ENCODE measurements at regions not wholly inside any gene's neighbourhood (a gene's known extent, or its start where the extent isn't known, plus 50 kb on each side); places are given as distances from the start of the nearest gene placed in this dataset.

- no peaks in the 10 kb centered on the region for H3K9me3 ChIP-seq
- TF ChIP-seq CTCF (IDR thresholded peaks at IDR 0.05), result no peak
- intact Hi-C loops (cut with DNase I; ENCODE audit: low total_unique reads), result no loop called here
- no peaks in the 10 kb centered on the region for H3K36me3 ChIP-seq
- no peak overlapping the region for H3K27ac ChIP-seq
- no peaks in the 10 kb centered on the region for H3K27me3 ChIP-seq
- DNase-seq, result no peak
- H3K4me3 ChIP-seq, result no peak overlapping the region
- H3K4me1 ChIP-seq, result no peaks in the 10 kb centered on the region
These were observed 323.7 kb upstream of the KLF4 start for GRCh38 chr9:107813287-107813686.

GRCh38 chr9:107810461-107810961 lies 320.9 kb upstream of the KLF4 start:
- intact Hi-C loops (cut with DNase I; ENCODE audit: low total_unique reads), result no loop called here
- TF ChIP-seq CTCF (IDR thresholded peaks at IDR 0.05), result no peak
- Histone ChIP-seq H3K27me3 (no peaks in the 10 kb centered on the region), H3K36me3 (no peaks in the 10 kb centered on the region), H3K4me3 (no peak overlapping the region), H3K4me1 (no peaks in the 10 kb centered on the region), H3K27ac (no peak overlapping the region), H3K9me3 (no peaks in the 10 kb centered on the region)
- no peak for DNase-seq

GRCh38 chr9:107809871-107810460 lies 320.4 kb upstream of the KLF4 start:
- intact Hi-C loops (cut with DNase I; ENCODE audit: low total_unique reads), result no loop called here
- H3K27ac ChIP-seq, result no peak overlapping the region
- no peak for TF ChIP-seq CTCF (IDR thresholded peaks at IDR 0.05)

GRCh38 chr9:107807183-107807582 lies 317.6 kb upstream of the KLF4 start:
- Histone ChIP-seq H3K27me3 (no peaks in the 10 kb centered on the region), H3K27ac (no peak overlapping the region), H3K36me3 (no peaks in the 10 kb centered on the region), H3K9me3 (no peaks in the 10 kb centered on the region), H3K4me1 (no peaks in the 10 kb centered on the region), H3K4me3 (no peak overlapping the region)
- no peak for DNase-seq
- intact Hi-C loops (cut with DNase I; ENCODE audit: low total_unique reads), result no loop called here
- TF ChIP-seq CTCF (IDR thresholded peaks at IDR 0.05), result no peak

More at GRCh38 chr9:107809871-107810460, 320.4 kb upstream of the KLF4 start:
- Histone ChIP-seq H3K9me3 (no peaks in the 10 kb centered on the region), H3K4me1 (no peaks in the 10 kb centered on the region), H3K4me3 (no peak overlapping the region), H3K27me3 (no peaks in the 10 kb centered on the region), H3K36me3 (no peaks in the 10 kb centered on the region)
- no peak for DNase-seq

- intact Hi-C loops (cut with DNase I; ENCODE audit: low total_unique reads), result no loop called here
- no peak overlapping the region for H3K27ac ChIP-seq
- no peaks in the 10 kb centered on the region for H3K27me3 ChIP-seq
- H3K36me3 ChIP-seq, result no peaks in the 10 kb centered on the region
- no peaks in the 10 kb centered on the region for H3K4me1 ChIP-seq
- no peak overlapping the region for H3K4me3 ChIP-seq
- no peaks in the 10 kb centered on the region for H3K9me3 ChIP-seq
- no peak for TF ChIP-seq CTCF (IDR thresholded peaks at IDR 0.05)
- no peak for DNase-seq
These were observed 315.6 kb upstream of the KLF4 start for GRCh38 chr9:107805201-107805600.

GRCh38 chr9:107794259-107794658 lies 304.7 kb upstream of the KLF4 start:
- DNase-seq, result no peak
- Histone ChIP-seq H3K27ac (no peak overlapping the region), H3K9me3 (no peaks in the 10 kb centered on the region), H3K4me1 (no peaks in the 10 kb centered on the region), H3K4me3 (no peak overlapping the region), H3K36me3 (no peaks in the 10 kb centered on the region), H3K27me3 (no peaks in the 10 kb centered on the region)
- intact Hi-C loops (cut with DNase I; ENCODE audit: low total_unique reads), result no loop called here
- TF ChIP-seq CTCF (IDR thresholded peaks at IDR 0.05), result no peak
